HG03432 (cell line): ENCODE measurements at regions not wholly inside any gene's neighbourhood (a gene's known extent, or its start where the extent isn't known, plus 50 kb on each side); places are given as distances from the start of the nearest gene placed in this dataset.
A peak's percentile ranks its signal among the peaks of the same experiment; 100 is the strongest.

Experiments
- ATAC-seq: cut with Tn5 transposase; IDR thresholded peaks from one replicate; pipeline ENCODE4 v1.9.1; 2021; ENCODE audit warnings: mild to moderate bottlenecking, moderate library complexity; ENCODE audit not compliant: unreplicated experiment

GRCh38 chr9:89891221-89891590 is 286.4 kb downstream of the GADD45G start:
- ATAC-seq, result no peak

- ATAC-seq, result no peak
Observed at GRCh38 chr9:89891591-89892304, 286.9 kb downstream of the GADD45G start.

- no peak for ATAC-seq
Observed at GRCh38 chr9:89892920-89893319, 288.1 kb downstream of the GADD45G start.

GRCh38 chr9:89893886-89894285 is 289.1 kb downstream of the GADD45G start:
- ATAC-seq, result no peak

- no peak for ATAC-seq
Observed at GRCh38 chr9:89896806-89897340, 292.1 kb downstream of the GADD45G start.

- no peak for ATAC-seq
Observed at GRCh38 chr9:89899573-89899972, 294.8 kb downstream of the GADD45G start.

- ATAC-seq, result no peak
Observed at GRCh38 chr9:89901920-89902319, 297.1 kb downstream of the GADD45G start.

GRCh38 chr9:89902450-89903140 is 297.8 kb downstream of the GADD45G start:
- ATAC-seq, result no peak

- ATAC-seq, result no peak
Observed at GRCh38 chr9:89903141-89903475, 298.3 kb downstream of the GADD45G start.

- ATAC-seq, result no peak
Observed at GRCh38 chr9:89905606-89906338, 301.0 kb downstream of the GADD45G start.

- no peak for ATAC-seq
Observed at GRCh38 chr9:89911721-89912604, 307.2 kb downstream of the GADD45G start.

GRCh38 chr9:89912605-89912953 is 307.8 kb downstream of the GADD45G start:
- no peak for ATAC-seq

- no peak for ATAC-seq
Observed at GRCh38 chr9:89915187-89915586, 310.4 kb downstream of the GADD45G start.

- no peak for ATAC-seq
Observed at GRCh38 chr9:89916001-89916597, 311.3 kb downstream of the GADD45G start.

GRCh38 chr9:89917861-89918260 is 313.0 kb downstream of the GADD45G start:
- ATAC-seq, result no peak

- peak; percentile 69 for ATAC-seq
Observed at GRCh38 chr9:89919171-89919681, 314.4 kb downstream of the GADD45G start.

GRCh38 chr9:89920131-89920530 is 315.3 kb downstream of the GADD45G start:
- no peak for ATAC-seq

- ATAC-seq, result no peak
Observed at GRCh38 chr9:89920951-89921350, 316.1 kb downstream of the GADD45G start.

- ATAC-seq, result no peak
Observed at GRCh38 chr9:89922099-89922498, 317.3 kb downstream of the GADD45G start.

GRCh38 chr9:89923174-89923573 is 318.4 kb downstream of the GADD45G start:
- ATAC-seq, result no peak
